HG02759 (cell line): ENCODE measurements at regions not wholly inside any gene's neighbourhood (a gene's known extent, or its start where the extent isn't known, plus 50 kb on each side); places are given as distances from the start of the nearest gene placed in this dataset.
"Not testable (repeated sequence)": the region's sequence is repeated elsewhere in the genome, so short reads cannot be mapped to it uniquely, and the experiment has no call there.

Source experiments
- ATAC-seq: cut with Tn5 transposase; IDR thresholded peaks from one replicate; pipeline ENCODE4 v1.9.1; 2021; ENCODE audit warnings: mild to moderate bottlenecking, moderate library complexity; ENCODE audit not compliant: unreplicated experiment

GRCh38 chr13:90321281-90321931 is 1026.1 kb upstream of the MIR17HG start:
- ATAC-seq, result no peak

GRCh38 chr13:90329641-90330040 is 1017.8 kb upstream of the MIR17HG start:
- ATAC-seq, result no peak

- ATAC-seq, result no peak
These were observed 1015.5 kb upstream of the MIR17HG start for GRCh38 chr13:90331974-90332373.

- ATAC-seq, result no peak
These were observed 1011.0 kb upstream of the MIR17HG start for GRCh38 chr13:90336507-90336906.

GRCh38 chr13:90341348-90341747 is 1006.1 kb upstream of the MIR17HG start:
- ATAC-seq, result not testable (repeated sequence)

GRCh38 chr13:90348477-90349136 is 998.9 kb upstream of the MIR17HG start:
- ATAC-seq, result not testable (repeated sequence)

GRCh38 chr13:90352763-90353162 is 994.7 kb upstream of the MIR17HG start:
- no peak for ATAC-seq

GRCh38 chr13:90355162-90355751 is 992.2 kb upstream of the MIR17HG start:
- no peak for ATAC-seq

GRCh38 chr13:90360785-90361184 is 986.7 kb upstream of the MIR17HG start:
- ATAC-seq, result no peak

GRCh38 chr13:90362707-90363106 is 984.8 kb upstream of the MIR17HG start:
- ATAC-seq, result peak; percentile 43

GRCh38 chr13:90365130-90365529 is 982.4 kb upstream of the MIR17HG start:
- ATAC-seq, result no peak

- no peak for ATAC-seq
These were observed 973.3 kb upstream of the MIR17HG start for GRCh38 chr13:90374168-90374567.

GRCh38 chr13:90375851-90376250 is 971.6 kb upstream of the MIR17HG start:
- ATAC-seq, result no peak

- ATAC-seq, result no peak
These were observed 965.1 kb upstream of the MIR17HG start for GRCh38 chr13:90382425-90382824.

- ATAC-seq, result no peak
These were observed 961.6 kb upstream of the MIR17HG start for GRCh38 chr13:90385781-90386489.

GRCh38 chr13:90388887-90389452 is 958.5 kb upstream of the MIR17HG start:
- no peak for ATAC-seq

GRCh38 chr13:90389537-90389936 is 958.0 kb upstream of the MIR17HG start:
- ATAC-seq, result no peak

GRCh38 chr13:90393408-90393807 is 954.1 kb upstream of the MIR17HG start:
- no peak for ATAC-seq

GRCh38 chr13:90395348-90395747 is 952.1 kb upstream of the MIR17HG start:
- no peak for ATAC-seq

GRCh38 chr13:90395846-90396245 is 951.6 kb upstream of the MIR17HG start:
- no peak for ATAC-seq

- no peak for ATAC-seq
These were observed 951.2 kb upstream of the MIR17HG start for GRCh38 chr13:90396266-90396665.
